ENCODE measurements at regions not wholly inside any gene's neighbourhood (a gene's known extent, or its start where the extent isn't known, plus 50 kb on each side); places are given as distances from the start of the nearest gene placed in this dataset.
"Not testable (repeated sequence)": the region's sequence is repeated elsewhere in the genome, so short reads cannot be mapped to it uniquely, and the experiment has no call there.

DNA sequence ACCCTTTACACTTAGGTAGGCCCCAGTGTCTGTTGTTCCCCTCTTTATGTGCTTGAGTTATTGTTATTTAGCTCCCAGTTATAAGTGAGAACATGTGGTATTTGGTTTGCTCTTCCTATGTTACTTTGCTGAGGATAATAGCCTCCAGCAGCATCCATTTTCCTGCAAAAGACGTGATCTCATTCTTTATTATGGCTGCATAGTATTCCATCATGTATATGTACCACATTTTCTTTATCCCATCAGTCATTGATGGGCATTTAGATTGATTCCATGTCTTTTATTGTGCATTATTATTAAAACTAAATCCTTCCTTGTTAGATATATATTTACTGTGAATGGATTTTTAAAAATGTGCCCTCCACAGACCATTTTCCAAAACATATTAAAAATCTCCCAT, 1137.3 kb upstream of the ADGRB3 start:
- Mint-ChIP-seq H3K27me3 (no peaks in the 10 kb centered on the region), H3K9me3 (peaks cover 3 to 10% (median 8%) of the 10 kb centered on the region in 3 donors), H3K4me3 (no peak overlapping the region), H3K36me3 (no peaks in the 10 kb centered on the region), H3K27ac (no peak overlapping the region), H3K4me1 (no peaks in the 10 kb centered on the region)

DNA sequence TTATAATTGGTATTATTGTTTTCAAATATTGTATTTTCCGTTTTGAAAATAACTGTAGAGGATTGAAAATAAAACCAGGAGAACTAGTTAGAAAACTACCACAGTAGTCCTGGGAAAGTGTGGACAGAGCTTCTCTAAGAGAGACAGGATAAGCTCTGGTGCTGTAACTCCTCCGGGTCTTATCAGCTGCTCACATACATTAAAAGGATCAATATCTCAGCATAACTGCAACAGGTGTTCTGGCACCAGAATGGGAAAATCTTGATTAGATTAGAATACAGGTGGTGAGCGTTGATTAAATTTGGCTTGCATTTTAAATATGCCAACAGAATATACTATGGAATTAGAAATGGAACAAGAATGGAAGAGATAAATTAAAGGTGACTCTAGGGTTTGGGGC, 1138.9 kb upstream of the ADGRB3 start:
- Mint-ChIP-seq H3K9me3 (peaks cover 5 to 8% (median 6%) of the 10 kb centered on the region in 3 donors), H3K36me3 (no peaks in the 10 kb centered on the region), H3K27ac (no peak overlapping the region), H3K4me1 (no peaks in the 10 kb centered on the region), H3K4me3 (no peak overlapping the region), H3K27me3 (no peaks in the 10 kb centered on the region)

DNA sequence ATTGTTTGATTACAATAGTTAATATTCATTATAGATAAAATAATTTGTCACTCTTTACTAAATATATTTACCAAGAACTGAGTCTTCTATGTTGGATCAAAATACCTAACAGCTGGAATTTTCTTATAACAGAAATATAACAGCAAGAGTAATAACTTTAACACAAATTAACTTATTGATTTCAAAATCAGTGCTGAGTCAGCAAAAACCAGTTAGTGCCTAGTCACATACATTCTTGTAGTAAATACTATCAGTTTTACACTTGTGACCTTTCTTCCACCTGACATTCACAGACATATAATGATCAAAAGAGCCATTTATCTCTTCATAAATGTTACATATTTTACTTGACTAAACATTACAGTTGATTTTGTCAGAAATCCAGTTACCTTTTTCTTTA, 1141.4 kb upstream of the ADGRB3 start:
- H3K4me1 Mint-ChIP-seq = no peaks in the 10 kb centered on the region
- H3K27ac Mint-ChIP-seq = no peak overlapping the region
- H3K27me3 Mint-ChIP-seq = no peaks in the 10 kb centered on the region
- no peaks in the 10 kb centered on the region for H3K36me3 Mint-ChIP-seq
- H3K9me3 Mint-ChIP-seq = peaks cover 5 to 10% (median 7%) of the 10 kb centered on the region in 3 donors
- H3K4me3 Mint-ChIP-seq = no peak overlapping the region

GRCh38 chr6:67475700-67476099, 1159.4 kb upstream of the ADGRB3 start:
- peaks cover 2 to 10% (median 4%) of the 10 kb centered on the region in 3 donors for H3K9me3 Mint-ChIP-seq
- H3K27me3 Mint-ChIP-seq = no peaks in the 10 kb centered on the region
- H3K36me3 Mint-ChIP-seq = no peaks in the 10 kb centered on the region
- H3K4me3 Mint-ChIP-seq = no peak overlapping the region
- no peak overlapping the region for H3K27ac Mint-ChIP-seq
- H3K4me1 Mint-ChIP-seq = no peaks in the 10 kb centered on the region

GRCh38 chr6:67467341-67467740, 1167.7 kb upstream of the ADGRB3 start:
- Mint-ChIP-seq H3K4me1 (no peaks in the 10 kb centered on the region), H3K27ac (no peak overlapping the region), H3K4me3 (no peak overlapping the region), H3K36me3 (no peaks in the 10 kb centered on the region), H3K27me3 (no peaks in the 10 kb centered on the region), H3K9me3 (peaks cover 3 to 8% (median 4%) of the 10 kb centered on the region in 3 donors)

GRCh38 chr6:67462725-67463124, 1172.4 kb upstream of the ADGRB3 start:
- not testable (repeated sequence) for H3K27ac Mint-ChIP-seq, H3K4me3 Mint-ChIP-seq, H3K27me3 Mint-ChIP-seq, H3K36me3 Mint-ChIP-seq, H3K4me1 Mint-ChIP-seq
- peaks cover 10 to 23% (median 11%) of the 10 kb centered on the region in 3 donors for H3K9me3 Mint-ChIP-seq

GRCh38 chr6:67459556-67459955, 1175.5 kb upstream of the ADGRB3 start:
- Mint-ChIP-seq H3K4me1 (no peaks in the 10 kb centered on the region), H3K27ac (no peak overlapping the region), H3K27me3 (no peaks in the 10 kb centered on the region), H3K4me3 (no peak overlapping the region), H3K9me3 (peaks cover 10 to 26% (median 11%) of the 10 kb centered on the region in 3 donors), H3K36me3 (no peaks in the 10 kb centered on the region)

DNA sequence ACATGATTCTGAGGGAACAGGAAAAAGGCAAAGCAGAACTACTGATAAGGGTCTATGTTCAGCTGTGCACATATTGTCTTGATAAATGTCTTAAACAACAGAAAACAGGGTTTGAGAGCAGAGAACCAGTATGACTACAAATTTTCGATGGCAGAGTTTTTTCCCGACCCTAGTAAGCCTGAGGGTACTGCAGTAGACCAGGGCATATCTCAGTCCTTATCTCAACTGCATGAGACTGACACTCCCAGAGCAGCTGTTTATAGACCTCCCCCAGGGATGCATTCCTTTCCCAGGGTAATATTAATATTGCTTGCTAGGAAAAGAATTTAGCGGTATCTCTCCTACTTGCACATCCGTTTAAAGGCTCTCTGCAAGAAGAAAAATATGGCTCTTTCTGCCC, 1176.8 kb upstream of the ADGRB3 start:
- Mint-ChIP-seq H3K4me3 (no peak overlapping the region), H3K9me3 (peaks cover 10 to 26% (median 11%) of the 10 kb centered on the region in 3 donors), H3K27me3 (no peaks in the 10 kb centered on the region), H3K4me1 (no peaks in the 10 kb centered on the region), H3K27ac (no peak overlapping the region), H3K36me3 (no peaks in the 10 kb centered on the region)

- Mint-ChIP-seq H3K9me3 (peaks cover 0 to 6% (median 0%) of the 10 kb centered on the region in 3 donors), H3K36me3 (no peaks in the 10 kb centered on the region), H3K27ac (no peak overlapping the region), H3K27me3 (no peaks in the 10 kb centered on the region), H3K4me1 (no peaks in the 10 kb centered on the region), H3K4me3 (no peak overlapping the region)
Measured at GRCh38 chr6:67451874-67452273, 1183.2 kb upstream of the ADGRB3 start.

GRCh38 chr6:67450641-67451040, 1184.4 kb upstream of the ADGRB3 start:
- peaks cover 0 to 6% (median 0%) of the 10 kb centered on the region in 3 donors for H3K9me3 Mint-ChIP-seq
- H3K27ac Mint-ChIP-seq = no peak overlapping the region
- H3K36me3 Mint-ChIP-seq = no peaks in the 10 kb centered on the region
- H3K4me1 Mint-ChIP-seq = no peaks in the 10 kb centered on the region
- no peaks in the 10 kb centered on the region for H3K27me3 Mint-ChIP-seq
- H3K4me3 Mint-ChIP-seq = no peak overlapping the region

DNA sequence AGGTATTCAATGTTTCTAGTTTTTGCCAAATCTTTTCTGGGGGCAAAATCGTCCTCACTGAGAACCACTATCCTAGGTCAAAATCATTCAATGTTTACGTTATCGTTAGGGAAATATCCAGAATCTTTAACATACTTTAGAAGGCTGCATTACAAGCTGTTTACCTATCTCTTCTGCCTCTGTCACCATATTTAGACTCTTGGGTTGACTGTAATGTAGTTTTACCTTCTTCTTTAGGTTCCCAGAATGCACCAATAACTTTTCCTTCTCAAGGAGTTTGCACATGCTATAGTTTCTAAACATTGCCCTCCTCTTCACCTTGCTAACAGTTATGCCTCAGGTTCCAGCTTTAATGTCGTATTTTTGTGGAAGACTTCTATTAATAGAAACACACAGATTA, 1185.5 kb upstream of the ADGRB3 start:
- Mint-ChIP-seq H3K4me1 (no peaks in the 10 kb centered on the region), H3K4me3 (no peak overlapping the region), H3K9me3 (peaks cover 0 to 4% (median 0%) of the 10 kb centered on the region in 3 donors), H3K27ac (no peak overlapping the region), H3K27me3 (no peaks in the 10 kb centered on the region), H3K36me3 (no peaks in the 10 kb centered on the region)

GRCh38 chr6:67433124-67433523, 1202.0 kb upstream of the ADGRB3 start:
- H3K36me3 Mint-ChIP-seq = no peaks in the 10 kb centered on the region
- H3K27me3 Mint-ChIP-seq = no peaks in the 10 kb centered on the region
- H3K4me1 Mint-ChIP-seq = no peaks in the 10 kb centered on the region
- H3K27ac Mint-ChIP-seq = no peak overlapping the region
- no peak overlapping the region for H3K4me3 Mint-ChIP-seq
- peaks cover 0 to 3% (median 2%) of the 10 kb centered on the region in 3 donors for H3K9me3 Mint-ChIP-seq

DNA sequence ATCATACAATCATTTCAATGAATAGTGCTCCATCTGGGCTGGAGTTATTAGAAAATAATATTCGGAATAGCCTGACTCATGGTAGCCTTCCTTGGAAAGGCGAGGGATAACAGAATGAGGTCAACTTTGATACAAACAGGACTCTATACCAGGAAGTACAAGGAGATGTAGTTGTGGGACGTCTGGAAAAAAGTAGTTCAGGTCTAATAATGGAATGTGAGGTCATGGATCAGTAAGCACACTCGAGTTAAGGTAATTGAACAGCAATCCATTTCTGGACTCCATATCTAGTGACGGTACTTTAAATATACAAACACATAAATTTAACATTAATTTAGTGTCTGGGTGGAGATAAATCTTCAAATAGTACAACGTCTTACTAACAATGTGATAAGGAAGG, 1204.0 kb upstream of the ADGRB3 start:
- no peak overlapping the region for H3K4me3 Mint-ChIP-seq
- peaks cover 0 to 3% (median 0%) of the 10 kb centered on the region in 3 donors for H3K9me3 Mint-ChIP-seq
- H3K27me3 Mint-ChIP-seq = no peaks in the 10 kb centered on the region
- H3K36me3 Mint-ChIP-seq = no peaks in the 10 kb centered on the region
- no peak overlapping the region for H3K27ac Mint-ChIP-seq
- no peaks in the 10 kb centered on the region for H3K4me1 Mint-ChIP-seq

DNA sequence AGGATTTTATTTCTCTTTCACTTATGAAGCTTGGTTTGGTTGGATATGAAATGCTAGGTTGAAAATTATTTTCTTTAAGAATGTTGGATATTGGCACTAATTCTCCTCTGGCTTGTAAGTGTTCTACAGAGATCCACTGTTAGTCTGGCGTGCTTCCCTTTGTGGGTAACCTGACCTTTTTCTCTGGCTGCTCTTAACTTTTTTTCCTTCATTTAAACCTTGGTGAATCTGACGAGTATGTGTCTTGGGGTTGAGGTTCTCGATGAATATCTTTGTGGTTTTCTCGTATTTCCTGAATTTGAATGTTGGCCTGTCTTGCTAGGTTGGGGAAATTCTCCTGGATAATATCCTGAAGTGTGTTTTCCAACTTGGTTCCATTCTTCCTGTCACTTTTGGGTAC, 1208.4 kb upstream of the ADGRB3 start:
- H3K4me3 Mint-ChIP-seq, H3K9me3 Mint-ChIP-seq, H3K36me3 Mint-ChIP-seq, H3K27me3 Mint-ChIP-seq, H3K4me1 Mint-ChIP-seq: not testable (repeated sequence)
- H3K27ac Mint-ChIP-seq = peak overlapping the region in 1 of 3 donors; percentile 9

- H3K9me3 Mint-ChIP-seq = peaks cover 0 to 2% (median 0%) of the 10 kb centered on the region in 3 donors
- H3K36me3 Mint-ChIP-seq = no peaks in the 10 kb centered on the region
- H3K27ac Mint-ChIP-seq = no peak overlapping the region
- H3K27me3 Mint-ChIP-seq = no peaks in the 10 kb centered on the region
- no peaks in the 10 kb centered on the region for H3K4me1 Mint-ChIP-seq
- H3K4me3 Mint-ChIP-seq = no peak overlapping the region
Measured at GRCh38 chr6:67412035-67412434, 1223.0 kb upstream of the ADGRB3 start.

GRCh38 chr6:67411036-67411435, 1224.0 kb upstream of the ADGRB3 start:
- Mint-ChIP-seq H3K27me3 (no peaks in the 10 kb centered on the region), H3K4me3 (no peak overlapping the region), H3K27ac (no peak overlapping the region), H3K9me3 (peaks cover 0 to 2% (median 0%) of the 10 kb centered on the region in 3 donors), H3K36me3 (no peaks in the 10 kb centered on the region), H3K4me1 (no peaks in the 10 kb centered on the region)

- no peaks in the 10 kb centered on the region for H3K4me1 Mint-ChIP-seq
- no peak overlapping the region for H3K27ac Mint-ChIP-seq
- peaks cover 0 to 8% (median 2%) of the 10 kb centered on the region in 3 donors for H3K9me3 Mint-ChIP-seq
- no peaks in the 10 kb centered on the region for H3K27me3 Mint-ChIP-seq
- no peak overlapping the region for H3K4me3 Mint-ChIP-seq
- H3K36me3 Mint-ChIP-seq = no peaks in the 10 kb centered on the region
Measured at GRCh38 chr6:67394254-67394653, 1240.8 kb upstream of the ADGRB3 start.
